Stimulated activated CD4-positive, alpha-beta T cell treated with anti-CD3 and anti-CD28 coated beads, TNF-alpha, amount 100 ng/mL, for 1 hour (primary cell): ENCODE measurements at regions not wholly inside any gene's neighbourhood (a gene's known extent, or its start where the extent isn't known, plus 50 kb on each side); places are given as distances from the start of the nearest gene placed in this dataset.

Experiments used
- DNase-seq, 3 donors: peaks; one replicate each; pipeline ENCODE4 v3.0.0-alpha.2; 2020; ENCODE audit warnings: low read depth in 3 of 3, low spot score in 1 of 3

- no peak for DNase-seq
Observed at GRCh38 chr7:106485919-106486318, 175.0 kb downstream of the CCDC71L start.

GRCh38 chr7:106485031-106485551 lies 175.9 kb downstream of the CCDC71L start:
- DNase-seq: no peak

DNA sequence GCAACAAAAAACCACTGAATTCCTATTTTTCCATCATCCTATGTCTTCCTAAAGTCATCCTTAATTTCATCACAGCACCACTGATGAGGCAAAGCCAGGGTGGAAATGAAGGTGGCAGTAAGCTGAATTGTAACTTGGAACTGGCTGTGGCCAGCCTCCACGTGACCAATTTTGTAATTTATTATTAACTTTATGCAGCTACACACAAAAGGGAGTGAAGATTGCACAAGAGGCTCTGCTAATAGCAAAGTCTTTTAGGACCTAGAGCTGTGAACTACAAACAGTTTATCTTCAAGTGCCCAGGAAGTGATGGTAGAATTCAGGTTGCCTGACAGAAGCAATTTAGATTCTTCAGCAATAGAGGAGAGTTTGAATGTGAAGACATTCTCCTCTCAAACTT lies 176.4 kb downstream of the CCDC71L start:
- DNase-seq: no peak

GRCh38 chr7:106482091-106482490 lies 178.9 kb downstream of the CCDC71L start:
- DNase-seq: no peak

DNA sequence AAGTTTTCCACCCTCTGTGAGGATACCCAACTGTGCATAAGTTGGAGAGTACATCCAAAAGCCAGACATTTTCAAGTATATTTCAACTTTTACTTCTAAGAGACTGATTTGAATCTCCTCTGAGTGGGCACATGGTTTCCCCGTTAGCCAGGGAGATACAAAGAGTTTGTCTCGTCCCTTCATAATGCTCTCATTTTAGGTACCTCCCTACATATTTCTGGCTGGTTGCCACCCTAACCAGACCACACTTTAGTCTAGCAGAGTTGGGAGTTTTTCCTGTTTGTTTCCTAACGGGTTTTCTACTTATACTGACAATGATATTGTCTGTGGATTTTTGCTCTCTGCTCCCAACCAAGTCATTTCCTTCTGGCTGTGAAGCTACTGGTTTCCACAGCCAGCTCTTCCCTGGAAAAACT lies 180.3 kb downstream of the CCDC71L start:
- DNase-seq: no peak

GRCh38 chr7:106480161-106480579 lies 180.8 kb downstream of the CCDC71L start:
- DNase-seq: no peak

GRCh38 chr7:106476751-106477150 lies 184.2 kb downstream of the CCDC71L start:
- no peak for DNase-seq

DNA sequence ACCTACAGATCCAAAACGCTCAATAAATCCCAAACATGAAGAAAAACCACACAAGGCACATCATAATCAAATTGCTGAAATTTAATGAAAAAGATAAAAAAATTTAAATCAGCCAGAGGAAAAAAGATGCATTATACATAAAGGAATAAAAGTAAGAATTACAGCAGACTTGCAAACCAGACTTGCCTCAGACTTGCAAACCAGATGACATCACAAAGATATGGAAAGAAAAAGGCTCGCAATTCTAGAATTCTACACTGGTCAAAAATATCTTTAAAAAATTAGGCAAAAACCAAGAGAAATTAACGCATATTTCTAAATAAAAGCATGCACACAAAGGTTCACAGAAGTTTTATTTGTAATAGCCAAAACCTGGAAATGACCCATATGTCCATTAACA lies 188.0 kb upstream of the NAMPT start:
- DNase-seq: no peak

- DNase-seq: no peak
Observed at GRCh38 chr7:106471686-106472440, 187.1 kb upstream of the NAMPT start.

DNA sequence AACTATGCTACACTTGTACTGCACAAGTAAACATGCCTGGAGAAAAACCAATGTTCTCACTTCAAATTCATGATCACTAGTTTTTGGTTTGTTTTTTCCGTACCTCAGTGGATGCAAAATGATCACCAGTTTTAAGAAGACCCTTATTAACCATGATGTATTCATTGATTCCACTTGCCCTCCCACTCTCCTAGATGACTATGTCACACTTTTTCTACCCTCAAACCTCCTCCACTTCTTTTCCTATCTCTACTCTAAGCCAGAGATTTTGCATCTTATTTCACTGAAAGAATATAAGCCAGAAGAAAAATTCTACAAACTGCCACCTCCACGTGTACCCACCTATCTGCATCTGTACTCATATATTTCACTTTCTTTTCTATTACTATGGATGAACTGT lies 186.2 kb upstream of the NAMPT start:
- DNase-seq: no peak

DNA sequence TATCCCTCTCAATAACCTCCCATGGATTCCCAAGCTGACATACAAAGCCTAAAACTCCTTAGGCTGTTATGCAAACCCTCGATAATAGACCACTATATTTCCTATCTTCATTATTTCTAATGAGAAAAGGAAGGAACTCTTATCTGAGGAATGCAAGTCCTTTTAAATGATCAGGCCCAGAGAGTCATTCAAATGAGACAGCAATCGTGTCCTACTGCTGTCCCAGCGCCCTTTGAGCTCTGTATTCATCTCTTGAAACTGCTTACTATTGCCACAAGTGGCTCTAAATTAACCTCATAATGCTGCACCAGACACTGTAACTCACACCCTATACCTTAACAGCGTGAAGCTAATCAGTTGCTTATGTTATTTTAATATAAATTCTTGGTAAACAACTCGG lies 182.1 kb upstream of the NAMPT start:
- DNase-seq: no peak

DNA sequence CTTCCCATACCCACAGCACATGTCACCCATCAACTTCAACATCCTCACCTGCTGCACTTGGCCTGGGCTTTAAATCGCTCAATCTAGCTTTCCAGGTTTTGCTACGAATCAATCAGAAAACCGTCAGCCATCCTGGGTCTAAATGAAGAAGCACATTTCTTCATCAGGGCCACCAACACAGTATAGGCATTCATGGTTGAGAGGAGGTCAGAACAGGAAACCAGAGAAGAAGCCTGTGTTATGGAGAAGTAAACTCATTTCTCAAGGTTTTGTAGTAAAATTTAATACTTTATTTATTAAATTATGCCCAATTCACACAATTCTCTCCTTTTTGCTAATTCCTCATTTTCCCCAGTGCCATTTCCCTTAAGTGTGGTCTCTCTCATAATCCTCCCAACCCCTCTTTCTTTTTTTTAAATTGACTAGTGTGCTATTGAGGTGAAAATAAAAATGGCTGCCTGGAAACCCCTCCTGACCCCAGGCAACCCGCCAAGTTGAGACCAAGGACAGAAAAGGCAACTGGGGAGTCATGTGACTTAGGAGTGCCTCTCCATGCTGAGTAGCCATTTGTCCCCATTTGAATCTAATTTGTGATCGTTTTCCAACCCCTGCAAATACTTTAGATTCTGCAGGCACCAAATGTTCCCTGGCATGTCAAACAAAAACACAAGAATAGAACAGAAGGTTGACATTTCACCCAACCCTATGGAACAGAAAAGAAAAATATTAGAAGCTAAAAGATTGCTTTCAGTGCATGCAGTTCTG lies 181.1 kb upstream of the NAMPT start:
- no peak for DNase-seq

- DNase-seq: no peak
Observed at GRCh38 chr7:106464651-106465050, 179.9 kb upstream of the NAMPT start.

DNA sequence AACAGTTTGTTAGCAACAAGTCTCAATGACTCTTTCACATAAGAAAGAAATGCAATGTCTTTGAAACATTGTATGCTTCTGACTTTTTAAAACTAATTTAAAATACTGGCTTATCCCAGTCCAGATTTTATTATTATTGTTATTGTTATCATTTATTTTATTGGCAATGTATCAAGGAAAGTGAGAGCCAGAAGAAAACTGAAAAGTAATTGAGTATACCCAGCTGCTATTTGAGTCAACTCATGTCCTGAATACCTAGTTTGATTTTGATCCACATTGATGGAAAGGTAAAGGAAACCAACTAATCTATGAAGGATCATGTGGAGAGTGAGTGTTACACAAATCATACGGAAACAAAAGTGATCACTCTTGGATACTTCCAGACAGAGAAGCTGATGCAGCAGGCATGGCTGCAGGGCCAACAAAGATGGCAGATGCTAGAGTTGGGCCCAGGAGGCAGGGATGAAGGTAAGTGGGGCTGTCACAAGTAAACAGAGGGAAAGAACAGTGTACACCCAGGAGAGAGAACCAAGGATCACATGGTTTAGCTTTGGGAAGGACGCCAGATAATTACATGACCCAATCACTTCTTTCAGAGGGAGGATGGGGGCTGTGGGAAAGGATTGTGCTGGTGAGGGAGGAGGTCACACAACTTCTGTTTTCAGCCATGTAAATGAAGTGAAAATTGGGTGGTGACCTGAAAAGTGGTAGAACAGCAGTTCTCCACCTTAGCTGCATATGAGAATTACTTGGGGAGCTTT lies 179.2 kb upstream of the NAMPT start:
- no peak for DNase-seq

- no peak for DNase-seq
Observed at GRCh38 chr7:106462914-106463482, 178.2 kb upstream of the NAMPT start.

DNA sequence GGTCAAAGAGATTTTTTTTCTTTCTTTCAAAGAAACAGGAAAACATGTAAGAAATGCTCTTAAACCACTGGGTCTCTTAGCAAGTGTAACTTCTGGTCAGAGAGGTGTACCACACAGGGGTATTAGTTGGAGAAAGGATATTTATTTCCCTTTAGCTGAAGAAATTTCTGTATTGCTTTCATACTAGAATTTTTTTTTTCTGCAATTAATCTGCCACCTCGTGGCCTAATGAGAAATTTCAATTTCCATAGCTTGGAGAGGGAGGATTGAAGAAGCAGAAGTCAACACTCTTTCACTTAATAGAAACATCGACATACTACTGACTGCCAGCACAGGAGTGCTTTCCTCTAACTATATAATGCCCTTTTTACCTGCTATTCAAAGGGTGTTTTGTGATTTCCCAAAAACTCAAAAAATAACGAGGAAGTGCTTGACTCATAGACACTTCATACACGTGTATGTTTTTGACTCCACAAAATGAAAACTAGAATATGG lies 177.6 kb upstream of the NAMPT start:
- DNase-seq: no peak

- DNase-seq: no peak
Observed at GRCh38 chr7:106460792-106461254, 176.0 kb upstream of the NAMPT start.

- no peak for DNase-seq
Observed at GRCh38 chr7:106459397-106460072, 174.8 kb upstream of the NAMPT start.

GRCh38 chr7:106457678-106458077 lies 172.9 kb upstream of the NAMPT start:
- no peak for DNase-seq

DNA sequence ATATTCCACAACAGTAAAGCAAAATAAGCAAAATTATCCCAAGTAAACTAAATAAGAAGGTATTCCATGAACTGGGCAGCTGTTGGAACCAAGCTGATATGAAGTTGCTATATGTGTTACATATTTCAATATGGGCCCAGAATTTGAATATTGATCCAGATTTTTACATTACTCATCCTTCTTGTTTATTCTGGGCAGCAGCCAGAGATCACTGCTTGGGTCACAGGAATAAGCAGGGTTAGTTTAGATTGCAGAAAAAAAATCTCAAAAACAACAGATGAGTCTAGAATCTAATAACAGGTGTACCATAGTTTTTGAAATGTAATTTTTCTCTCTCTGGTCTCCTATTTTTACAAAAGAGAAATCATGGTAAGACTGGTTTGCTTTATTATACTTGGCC lies 171.5 kb upstream of the NAMPT start:
- no peak for DNase-seq
